Transverse colon (tissue), 4 donors: ENCODE measurements at regions not wholly inside any gene's neighbourhood (a gene's known extent, or its start where the extent isn't known, plus 50 kb on each side); places are given as distances from the start of the nearest gene placed in this dataset.

Source experiments
- DNase-seq: peaks from one replicate; pipeline ENCODE4 v3.0.0-alpha.2; 2019
- H3K27ac ChIP-seq, 4 donors: fragments of 200-600 bp; sonication (generic); 2 replicates each; pipeline ENCODE4 v1.5.1; 2016 to 2018; ENCODE audit warnings: inconsistent platforms in 4 of 4
- H3K27me3 ChIP-seq: fragments of 200-600 bp; sonication (generic); 2 replicates; pipeline ENCODE4 v1.5.1; 2017; ENCODE audit warnings: inconsistent platforms
- H3K36me3 ChIP-seq, 4 donors: fragments of 200-600 bp; sonication (generic); 2 replicates each; pipeline ENCODE4 v1.5.1; 2017 to 2019; ENCODE audit warnings: inconsistent platforms in 4 of 4
- H3K4me1 ChIP-seq, 4 donors: fragments of 200-600 bp; sonication (generic); 2 replicates each; pipeline ENCODE4 v1.5.1; 2017 to 2020; ENCODE audit warnings: inconsistent platforms in 4 of 4
- H3K4me3 ChIP-seq, 4 donors: fragments of 200-600 bp; sonication (generic); 1 replicate in 1 of 4; 2 replicates in 3 of 4; pipeline versions ENCODE4 v1.5.1 to v1.6.1; 2017 to 2019; ENCODE audit warnings: inconsistent platforms in 4 of 4
- H3K9me3 ChIP-seq, 2 donors: fragments of 200-600 bp; sonication (generic); 2 replicates each; pipeline ENCODE4 v1.5.1; 2017 to 2019; ENCODE audit warnings: inconsistent platforms in 2 of 2
- EP300 ChIP-seq: sonication (generic); formaldehyde crosslinking; IDR thresholded peaks from one replicate; pipeline ENCODE4 v1.6.1; 2017; ENCODE audit warnings: antibody characterized with exemption, low read depth
- POLR2A ChIP-seq: fragments of 450-650 bp; IDR thresholded peaks from one replicate; pipeline ENCODE4 v1.6.1; 2016; ENCODE audit warnings: antibody characterized with exemption, mild to moderate bottlenecking, moderate library complexity
- POLR2AphosphoS5 ChIP-seq, 3 donors: sonication (generic); formaldehyde crosslinking; IDR thresholded peaks; one replicate each; pipeline ENCODE4 v1.6.1; 2016; ENCODE audit warnings: antibody characterized with exemption in 3 of 3
- WGBS, 2 donors: methylation state at CpG; one replicate each; pipeline ENCODE4 v1.1.5; 2018; ENCODE audit warnings: low coverage in 1 of 2; 5-methylcytosine and 5-hydroxymethylcytosine counted together
- in situ Hi-C, 4 donors: fragments of 200-750 bp; cut with MboI; loops; one replicate each; pipeline versions ENCODE4 v1.15.0 to v1.15.1; 2017; ENCODE audit warnings: low sequenced_read_pairs in 3 of 4, low pct_ligation_motif_present in 1 of 4, low pct_unique_long_range_greater_than_20kb in 1 of 4
- intact Hi-C: fragments of 100-400 bp; cut with DNase I; formaldehyde crosslinking; loops from one replicate; pipeline ENCODE4 v1.15.1; 2023; ENCODE audit warnings: low total_unique reads
- TF ChIP-seq, protein P1 (sequence below), 5 experiments: fragments of 200-600 bp in 3 of 5; fragments of 450-650 bp in 2 of 5; sonication (generic) in 3 of 5; IDR thresholded peaks; 1 replicate in 2 of 5; 2 replicates in 3 of 5; pipeline ENCODE4 v1.5.1; 2016 to 2017; ENCODE audit warnings: antibody characterized with exemption in 5 of 5, inconsistent platforms in 3 of 5, mild to moderate bottlenecking in 2 of 5, moderate library complexity in 1 of 5

DNA sequence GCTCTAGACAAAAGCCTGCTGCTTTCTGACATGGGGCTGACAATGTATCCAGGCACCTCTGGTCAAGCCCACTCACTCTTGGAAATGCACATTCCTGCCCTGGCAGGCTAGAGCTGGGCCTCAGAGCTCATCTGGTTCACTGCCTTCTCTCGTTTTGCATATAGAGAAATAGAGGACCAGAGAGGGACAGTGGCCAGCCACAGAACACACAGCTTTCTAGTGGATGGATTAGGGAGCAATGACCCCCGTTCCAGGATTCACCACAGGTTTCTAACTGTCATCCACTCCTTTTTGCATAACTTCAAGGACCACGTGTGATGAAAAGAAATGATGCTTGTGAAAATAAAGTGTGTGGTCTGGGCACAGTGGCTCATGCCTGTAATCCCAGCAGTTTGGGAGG lies 129.6 kb upstream of the IGSF21 start:
- H3K27me3 ChIP-seq, result peaks cover 21% of the 10 kb centered on the region
- H3K9me3 ChIP-seq, result no peaks in the 10 kb centered on the region
- in situ Hi-C loops, result no loop called here
- H3K4me3 ChIP-seq, result no peak overlapping the region
- WGBS, 2 donors, result 66% methylated on average over 2 to 3 of the region's 3 CpGs
- H3K4me1 ChIP-seq, result no peaks in the 10 kb centered on the region
- no peaks in the 10 kb centered on the region for H3K36me3 ChIP-seq
- no peak for DNase-seq
- TF ChIP-seq POLR2A (no peak), POLR2AphosphoS5 (IDR thresholded peaks at IDR 0.05) (no peak), EP300 (no peak)
- intact Hi-C loops, result no loop called here
- no peak overlapping the region for H3K27ac ChIP-seq

DNA sequence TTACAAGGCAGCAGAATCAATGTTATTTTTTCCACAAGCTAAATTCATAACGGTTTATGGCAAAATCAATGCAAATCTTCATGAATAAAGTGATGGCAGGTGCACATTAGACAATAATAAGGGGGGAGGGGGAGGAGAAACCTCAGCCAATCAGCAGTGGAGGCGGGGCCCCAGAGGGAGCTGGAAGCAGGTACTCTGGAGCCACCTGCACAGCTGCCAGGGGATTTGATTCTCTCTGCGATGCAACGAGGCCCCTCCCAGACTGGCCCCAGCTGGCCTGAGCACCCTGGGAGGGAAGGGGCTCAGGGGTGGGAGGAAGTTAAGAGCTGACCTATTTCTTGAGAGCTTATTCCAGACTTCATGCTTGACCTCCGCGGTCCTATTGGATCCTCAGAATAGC lies 127.8 kb upstream of the IGSF21 start:
- no peaks in the 10 kb centered on the region for H3K9me3 ChIP-seq
- intact Hi-C loops, result no loop called here
- H3K4me1 ChIP-seq, result no peaks in the 10 kb centered on the region
- H3K27me3 ChIP-seq, result peaks cover 12% of the 10 kb centered on the region
- no peaks in the 10 kb centered on the region for H3K36me3 ChIP-seq
- 46% methylated on average over 6 of the region's 6 CpGs; no CpG with 5 or more reads in 1 of the 2 donors for WGBS, 2 donors
- H3K4me3 ChIP-seq, result no peak overlapping the region
- in situ Hi-C loops, result no loop called here
- no peak for DNase-seq
- H3K27ac ChIP-seq, result no peak overlapping the region
- TF ChIP-seq POLR2A (no peak), EP300 (no peak), POLR2AphosphoS5 (IDR thresholded peaks at IDR 0.05) (no peak)
- TF ChIP-seq, protein P1, sequence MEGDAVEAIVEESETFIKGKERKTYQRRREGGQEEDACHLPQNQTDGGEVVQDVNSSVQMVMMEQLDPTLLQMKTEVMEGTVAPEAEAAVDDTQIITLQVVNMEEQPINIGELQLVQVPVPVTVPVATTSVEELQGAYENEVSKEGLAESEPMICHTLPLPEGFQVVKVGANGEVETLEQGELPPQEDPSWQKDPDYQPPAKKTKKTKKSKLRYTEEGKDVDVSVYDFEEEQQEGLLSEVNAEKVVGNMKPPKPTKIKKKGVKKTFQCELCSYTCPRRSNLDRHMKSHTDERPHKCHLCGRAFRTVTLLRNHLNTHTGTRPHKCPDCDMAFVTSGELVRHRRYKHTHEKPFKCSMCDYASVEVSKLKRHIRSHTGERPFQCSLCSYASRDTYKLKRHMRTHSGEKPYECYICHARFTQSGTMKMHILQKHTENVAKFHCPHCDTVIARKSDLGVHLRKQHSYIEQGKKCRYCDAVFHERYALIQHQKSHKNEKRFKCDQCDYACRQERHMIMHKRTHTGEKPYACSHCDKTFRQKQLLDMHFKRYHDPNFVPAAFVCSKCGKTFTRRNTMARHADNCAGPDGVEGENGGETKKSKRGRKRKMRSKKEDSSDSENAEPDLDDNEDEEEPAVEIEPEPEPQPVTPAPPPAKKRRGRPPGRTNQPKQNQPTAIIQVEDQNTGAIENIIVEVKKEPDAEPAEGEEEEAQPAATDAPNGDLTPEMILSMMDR (IDR thresholded peaks at IDR 0.05), result no peak

DNA sequence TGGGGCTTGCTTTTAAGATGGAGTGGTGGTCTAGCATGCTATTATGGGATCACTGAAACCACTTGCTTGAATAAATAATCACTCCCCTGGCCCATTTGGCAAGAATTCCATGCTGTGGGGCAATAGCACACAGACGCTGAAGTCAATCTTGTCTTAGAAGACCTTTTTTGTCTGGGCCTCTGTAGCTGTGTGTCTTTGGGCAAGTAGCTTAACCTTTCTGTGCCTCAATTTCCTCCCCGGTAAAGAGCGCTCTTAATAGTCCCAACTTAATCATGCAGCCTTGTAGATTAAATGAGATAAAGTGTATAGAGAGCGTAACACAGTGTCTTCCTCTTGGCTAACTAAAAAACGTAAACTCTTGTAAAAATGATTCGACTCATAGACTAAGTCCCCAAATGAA lies 125.4 kb upstream of the IGSF21 start:
- TF ChIP-seq POLR2AphosphoS5 (IDR thresholded peaks at IDR 0.05), result no peak
- TF ChIP-seq, protein P1 (IDR thresholded peaks at IDR 0.05), result no peak
- no peak for TF ChIP-seq EP300
- no peak for TF ChIP-seq POLR2A
- H3K36me3 ChIP-seq, result no peaks in the 10 kb centered on the region
- no peak overlapping the region for H3K4me3 ChIP-seq
- no peak overlapping the region for H3K27ac ChIP-seq
- intact Hi-C loops, result no loop called here
- H3K27me3 ChIP-seq, result peaks cover 5% of the 10 kb centered on the region
- 74 to 80% methylated on average over 6 of the region's 6 CpGs for WGBS, 2 donors
- no peaks in the 10 kb centered on the region for H3K4me1 ChIP-seq
- H3K9me3 ChIP-seq, result no peaks in the 10 kb centered on the region
- in situ Hi-C loops, result no loop called here
- DNase-seq, result no peak

DNA sequence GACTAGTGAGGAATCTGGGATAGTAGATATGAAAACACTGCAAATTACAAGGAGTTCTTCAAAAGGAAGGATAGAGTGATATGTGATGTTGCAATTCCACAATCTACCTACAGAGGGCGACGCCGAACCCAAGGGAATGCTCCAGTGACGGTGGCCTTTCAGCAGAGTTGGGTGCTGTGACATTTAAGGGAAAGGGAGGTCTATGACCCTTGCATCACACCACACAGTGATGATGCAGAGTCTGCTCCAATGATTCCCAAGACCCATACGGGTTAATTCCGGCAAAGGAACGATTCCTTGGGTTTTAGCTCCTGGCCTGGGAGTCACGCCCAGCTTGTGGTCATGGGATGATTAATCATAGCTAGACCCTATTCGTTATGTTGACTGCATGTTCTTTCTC lies 123.0 kb upstream of the IGSF21 start:
- Histone ChIP-seq H3K27ac (no peak overlapping the region), H3K4me3 (no peak overlapping the region), H3K27me3 (peaks cover 3% of the 10 kb centered on the region), H3K36me3 (no peaks in the 10 kb centered on the region), H3K9me3 (no peaks in the 10 kb centered on the region), H3K4me1 (no peaks in the 10 kb centered on the region)
- in situ Hi-C loops (no loop called here), intact Hi-C loops (no loop called here)
- TF ChIP-seq, protein P1 (IDR thresholded peaks at IDR 0.05), result peak; percentile 48 to 67 (median 55)
- no peak for TF ChIP-seq POLR2AphosphoS5 (IDR thresholded peaks at IDR 0.05)
- peak; percentile 24 for DNase-seq
- WGBS, 2 donors, result 31 to 75% methylated on average over 5 to 9 of the region's 9 CpGs

DNA sequence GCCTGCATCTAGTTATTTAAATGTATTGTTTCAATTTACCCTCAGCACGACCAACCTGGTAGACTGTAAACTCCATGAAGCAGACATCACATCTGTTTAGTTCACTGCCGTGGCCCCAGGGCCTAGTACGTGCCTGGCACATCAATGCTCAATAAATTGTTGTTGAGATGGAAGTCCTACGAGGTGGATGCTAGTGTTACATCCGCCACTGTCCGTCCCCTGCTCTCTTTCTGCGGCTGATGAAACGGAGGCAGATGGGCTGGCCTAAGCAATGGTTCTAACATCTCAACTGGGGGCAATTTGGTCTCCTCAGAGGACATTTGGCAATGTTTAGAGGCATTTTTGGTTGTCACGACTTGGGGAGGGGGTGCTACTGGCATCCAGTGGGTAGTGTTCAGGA lies 121.4 kb upstream of the IGSF21 start:
- Histone ChIP-seq H3K27ac (no peak overlapping the region), H3K27me3 (no peaks in the 10 kb centered on the region), H3K4me1 (no peaks in the 10 kb centered on the region), H3K36me3 (no peaks in the 10 kb centered on the region), H3K9me3 (no peaks in the 10 kb centered on the region), H3K4me3 (no peak overlapping the region)
- WGBS, 2 donors, result 77 to 84% methylated on average over 2 to 9 of the region's 9 CpGs
- in situ Hi-C loops, result no loop called here
- intact Hi-C loops, result no loop called here
- no peak for TF ChIP-seq POLR2AphosphoS5 (IDR thresholded peaks at IDR 0.05)
- no peak for DNase-seq
